HG02938 (cell line): ENCODE measurements at regions not wholly inside any gene's neighbourhood (a gene's known extent, or its start where the extent isn't known, plus 50 kb on each side); places are given as distances from the start of the nearest gene placed in this dataset.

Experiments used
- ATAC-seq: cut with Tn5 transposase; IDR thresholded peaks from one replicate; pipeline ENCODE4 v1.9.1; 2021; ENCODE audit warnings: mild to moderate bottlenecking, moderate library complexity; ENCODE audit not compliant: unreplicated experiment

GRCh38 chr5:73295447-73295846 is 122.5 kb downstream of the TMEM174 start:
- ATAC-seq: no peak

GRCh38 chr5:73292816-73293459 is 119.9 kb downstream of the TMEM174 start:
- no peak for ATAC-seq

- no peak for ATAC-seq
Measured at GRCh38 chr5:73291873-73292272, 118.9 kb downstream of the TMEM174 start.

GRCh38 chr5:73290242-73290641 is 117.2 kb downstream of the TMEM174 start:
- no peak for ATAC-seq

- no peak for ATAC-seq
Measured at GRCh38 chr5:73288803-73289720, 116.1 kb downstream of the TMEM174 start.

GRCh38 chr5:73286896-73287295 is 113.9 kb downstream of the TMEM174 start:
- no peak for ATAC-seq

- ATAC-seq: no peak
Measured at GRCh38 chr5:73284985-73285384, 112.0 kb downstream of the TMEM174 start.

- no peak for ATAC-seq
Measured at GRCh38 chr5:73284220-73284795, 111.3 kb downstream of the TMEM174 start.

- ATAC-seq: no peak
Measured at GRCh38 chr5:73282923-73283322, 109.9 kb downstream of the TMEM174 start.

GRCh38 chr5:73282383-73282782 is 109.4 kb downstream of the TMEM174 start:
- no peak for ATAC-seq

GRCh38 chr5:73280821-73281746 is 108.1 kb downstream of the TMEM174 start:
- no peak for ATAC-seq

GRCh38 chr5:73280386-73280785 is 107.4 kb downstream of the TMEM174 start:
- ATAC-seq: no peak

GRCh38 chr5:73279805-73280204 is 106.8 kb downstream of the TMEM174 start:
- no peak for ATAC-seq

GRCh38 chr5:73278693-73279092 is 105.7 kb downstream of the TMEM174 start:
- no peak for ATAC-seq

GRCh38 chr5:73274881-73275663 is 102.1 kb downstream of the TMEM174 start:
- ATAC-seq: no peak

GRCh38 chr5:73274121-73274520 is 101.1 kb downstream of the TMEM174 start:
- ATAC-seq: no peak

- no peak for ATAC-seq
Measured at GRCh38 chr5:73273379-73274050, 100.5 kb downstream of the TMEM174 start.

- no peak for ATAC-seq
Measured at GRCh38 chr5:73272351-73272750, 99.4 kb downstream of the TMEM174 start.

- ATAC-seq: no peak
Measured at GRCh38 chr5:73268826-73269225, 95.8 kb downstream of the TMEM174 start.
